SK-N-MC (cell line): ENCODE measurements at regions not wholly inside any gene's neighbourhood (a gene's known extent, or its start where the extent isn't known, plus 50 kb on each side); places are given as distances from the start of the nearest gene placed in this dataset.

ENCODE experiments used
- EZH2 ChIP-seq: fragments of 200-600 bp; sonication (generic); IDR thresholded peaks from one replicate; pipeline ENCODE4 v1.6.1; 2017; ENCODE audit warnings: antibody characterized with exemption
- POLR2AphosphoS5 ChIP-seq: IDR thresholded peaks from 2 replicates; pipeline ENCODE4 v1.6.1; 2012; ENCODE audit warnings: mild to moderate bottlenecking, low read depth, low read length, borderline replicate concordance

- TF ChIP-seq EZH2 (no peak), POLR2AphosphoS5 (no peak)
Observed at GRCh38 chr10:3009341-3009740, 58.0 kb upstream of the PFKP start.
